H1 (cell line): ENCODE measurements at regions not wholly inside any gene's neighbourhood (a gene's known extent, or its start where the extent isn't known, plus 50 kb on each side); places are given as distances from the start of the nearest gene placed in this dataset.

Experiments used
- CTCF ChIA-PET: fragments of 300-600 bp; sonication (Branson Sonifier 250); formaldehyde crosslinking; loops from one replicate; lab custom pipeline; 2021; ENCODE audit not compliant: partially characterized antibody; lab: Charles Lee
- POLR2A ChIA-PET: fragments of 300-600 bp; sonication (Branson Sonifier 250); formaldehyde crosslinking; loops from one replicate; lab custom pipeline; 2021; ENCODE audit warnings: inconsistent platforms; ENCODE audit not compliant: partially characterized antibody; lab: Charles Lee
- DNase-seq, 2 experiments: peaks; one replicate each; pipeline versions ENCODE4 v3.0.0 to v3.0.0-alpha.2; 2010 to 2022; ENCODE audit warnings: low spot score in 2 of 2, low read depth in 1 of 2, mixed read lengths in 1 of 2
- FAIRE-seq: peaks from 2 replicates; lab custom pipeline; 2011; peaks lifted over from hg19 to GRCh38; lab: Jason Lieb, UNC
- H2AFZ ChIP-seq: 2 replicates; pipeline ENCODE4 v1.8.1; 2012; ENCODE audit warnings: low read length, inconsistent platforms
- H2AK5ac ChIP-seq: 2 replicates; pipeline ENCODE4 v1.6.1; 2013; ENCODE audit warnings: low read depth, low read length
- H2BK120ac ChIP-seq: replicated peaks from 2 replicates; pipeline ENCODE3; 2013; ENCODE audit warnings: low read depth, low read length, inconsistent platforms
- H2BK12ac ChIP-seq: 2 replicates; pipeline ENCODE4 v1.6.1; 2013; ENCODE audit warnings: low read depth, low read length
- H2BK15ac ChIP-seq: 2 replicates; pipeline ENCODE4 v1.6.1; 2013; ENCODE audit warnings: low read length
- H2BK20ac ChIP-seq: 2 replicates; pipeline ENCODE4 v1.6.1; 2013; ENCODE audit warnings: low read length
- H2BK5ac ChIP-seq: 2 replicates; pipeline ENCODE4 v1.6.1; 2013; ENCODE audit warnings: low read depth, low read length
- H3K14ac ChIP-seq: 2 replicates; pipeline ENCODE4 v1.6.1; 2013; ENCODE audit warnings: inconsistent platforms; ENCODE audit not compliant: insufficient read length
- H3K18ac ChIP-seq: 2 replicates; pipeline ENCODE4 v1.6.1; 2013; ENCODE audit warnings: low read length; ENCODE audit errors: extremely low read depth
- H3K23ac ChIP-seq: 2 replicates; pipeline ENCODE4 v1.6.1; 2013; ENCODE audit warnings: inconsistent platforms; ENCODE audit not compliant: insufficient read length
- H3K23me2 ChIP-seq: 2 replicates; pipeline ENCODE4 v1.6.1; 2013; ENCODE audit warnings: low read depth, low read length
- H3K27ac ChIP-seq: 2 replicates; pipeline ENCODE4 v1.6.1; 2011; ENCODE audit warnings: low read depth, low read length, inconsistent platforms
- H3K27me3 ChIP-seq, 4 experiments: replicated peaks in 1 of 4; 1 replicate in 1 of 4; 2 replicates in 3 of 4; pipeline versions ENCODE4 v1.6.1 to v1.8.1; 2011 to 2013; ENCODE audit warnings: low read length in 3 of 4, mild to moderate bottlenecking in 3 of 4, inconsistent platforms in 2 of 4, mixed read lengths in 2 of 4, moderate library complexity in 1 of 4; ENCODE audit not compliant: control insufficient read depth in 3 of 4, insufficient read depth in 3 of 4; ENCODE audit errors: extremely low read depth in 1 of 4
- H3K36me3 ChIP-seq, 4 experiments: 2 replicates each; pipeline versions ENCODE4 v1.6.1 to v1.8.1; 2011 to 2013; ENCODE audit warnings: mild to moderate bottlenecking in 4 of 4, low read length in 3 of 4, moderate library complexity in 2 of 4, control low read depth in 1 of 4, inconsistent platforms in 1 of 4; ENCODE audit not compliant: insufficient read depth in 4 of 4, control insufficient read depth in 2 of 4
- H3K4ac ChIP-seq: replicated peaks from 2 replicates; pipeline ENCODE3; 2013; ENCODE audit warnings: low read length, low read depth, mixed read lengths, inconsistent platforms; ENCODE audit not compliant: insufficient read length
- H3K4me1 ChIP-seq, 4 experiments: replicated peaks in 1 of 4; 1 replicate in 1 of 4; 2 replicates in 3 of 4; pipeline versions ENCODE4 v1.6.1 to v1.8.1; 2011 to 2013; ENCODE audit warnings: low read length in 3 of 4, inconsistent platforms in 2 of 4, mixed read lengths in 1 of 4; ENCODE audit not compliant: insufficient read depth in 4 of 4, control insufficient read depth in 3 of 4
- H3K4me2 ChIP-seq, 2 experiments: 2 replicates each; pipeline versions ENCODE4 v1.6.1 to v1.8.1; 2011 to 2013; ENCODE audit warnings: low read depth in 2 of 2, low read length in 2 of 2, control low read depth in 1 of 2, inconsistent platforms in 1 of 2, mild to moderate bottlenecking in 1 of 2; ENCODE audit not compliant: insufficient read depth in 1 of 2
- H3K4me3 ChIP-seq, 4 experiments: fragments of 200-600, 300-600 bp in 1 of 4; sonication (generic), shearing (Covaris generic), sonication (Bioruptor Twin) in 1 of 4; 2 replicates each; pipeline versions ENCODE4 v1.5.1 to v1.8.1; 2011 to 2016; ENCODE audit warnings: low read length in 4 of 4, low read depth in 3 of 4, control low read depth in 2 of 4, inconsistent platforms in 2 of 4, mild to moderate bottlenecking in 2 of 4, mixed read lengths in 1 of 4, moderate library complexity in 1 of 4; ENCODE audit not compliant: insufficient read depth in 2 of 4; ENCODE audit errors: extremely low read depth in 1 of 4
- H3K56ac ChIP-seq: replicated peaks from 2 replicates; pipeline ENCODE3; 2013; ENCODE audit warnings: low read depth, mild to moderate bottlenecking, mixed read lengths, low read length, inconsistent platforms; ENCODE audit not compliant: insufficient read length
- H3K79me1 ChIP-seq: 2 replicates; pipeline ENCODE4 v1.6.1; 2013; ENCODE audit warnings: low read depth, low read length, control low read depth
- H3K79me2 ChIP-seq, 2 experiments: 2 replicates each; pipeline versions ENCODE4 v1.6.1 to v1.8.1; 2012 to 2013; ENCODE audit warnings: low read length in 2 of 2, mild to moderate bottlenecking in 2 of 2, inconsistent platforms in 1 of 2; ENCODE audit not compliant: insufficient read depth in 2 of 2, control insufficient read depth in 1 of 2
- H3K9ac ChIP-seq, 4 experiments: replicated peaks in 1 of 4; 1 replicate in 1 of 4; 2 replicates in 3 of 4; pipeline versions ENCODE4 v1.6.1 to v1.8.1; 2011 to 2013; ENCODE audit warnings: low read depth in 3 of 4, low read length in 3 of 4, control low read depth in 2 of 4, mild to moderate bottlenecking in 2 of 4, moderate library complexity in 2 of 4, inconsistent platforms in 1 of 4; ENCODE audit errors: extremely low read depth in 1 of 4
- H3K9me3 ChIP-seq, 2 experiments: 2 replicates each; pipeline versions ENCODE4 v1.6.1 to v1.8.1; 2012 to 2013; ENCODE audit warnings: mild to moderate bottlenecking in 2 of 2, moderate library complexity in 2 of 2, control low read depth in 1 of 2, inconsistent platforms in 1 of 2, low read depth in 1 of 2, low read length in 1 of 2, mixed read lengths in 1 of 2; ENCODE audit not compliant: insufficient read depth in 2 of 2
- H4K20me1 ChIP-seq, 2 experiments: replicated peaks in 1 of 2; 2 replicates each; pipeline versions ENCODE3 to v1.8.1; 2011 to 2013; ENCODE audit warnings: inconsistent platforms in 2 of 2, low read length in 2 of 2, mild to moderate bottlenecking in 1 of 2; ENCODE audit not compliant: insufficient read depth in 2 of 2, control insufficient read depth in 1 of 2
- H4K5ac ChIP-seq: 2 replicates; pipeline ENCODE4 v1.6.1; 2013; ENCODE audit warnings: low read length, low read depth, mixed read lengths, inconsistent platforms; ENCODE audit not compliant: insufficient read length
- H4K8ac ChIP-seq: 2 replicates; pipeline ENCODE4 v1.8.0; 2013; ENCODE audit warnings: mild to moderate bottlenecking, moderate library complexity, low read length, inconsistent platforms; ENCODE audit not compliant: insufficient read depth; ENCODE audit errors: extremely low read depth
- H4K91ac ChIP-seq: replicated peaks from 2 replicates; pipeline ENCODE3; 2013; ENCODE audit warnings: low read length, mixed read lengths, inconsistent platforms; ENCODE audit not compliant: insufficient read length
- ASH2L ChIP-seq: fragments of 200-600, 300-600 bp; sonication (generic); IDR thresholded peaks from one replicate; pipeline ENCODE4 v1.7.1; 2017; ENCODE audit warnings: low read length
- BACH1 ChIP-seq: IDR thresholded peaks from 2 replicates; pipeline ENCODE4 v1.6.1; 2012; ENCODE audit warnings: low read length, improper control_type of control experiment
- BCL11A ChIP-seq, 2 experiments: IDR thresholded peaks; one replicate each; pipeline ENCODE4 v1.6.1; 2011; ENCODE audit warnings: low read depth in 2 of 2, low read length in 2 of 2, mild to moderate bottlenecking in 2 of 2
- CHD2 ChIP-seq: IDR thresholded peaks from 2 replicates; pipeline ENCODE4 v1.6.1; 2012; ENCODE audit warnings: low read length, improper control_type of control experiment
- HDAC6 ChIP-seq: IDR thresholded peaks from one replicate; pipeline ENCODE4 v1.7.1; 2012; ENCODE audit warnings: low read depth, mild to moderate bottlenecking, inconsistent platforms, low read length, moderate library complexity
- KDM1A ChIP-seq: fragments of 200-600, 300-600 bp; sonication (generic); IDR thresholded peaks from 2 replicates; pipeline ENCODE4 v1.7.1; 2016; ENCODE audit warnings: mild to moderate bottlenecking, low read length, borderline replicate concordance
- POLR2AphosphoS5 ChIP-seq: IDR thresholded peaks from 2 replicates; pipeline ENCODE4 v1.6.1; 2011; ENCODE audit warnings: low read depth, low read length
- POU5F1 ChIP-seq: IDR thresholded peaks from 2 replicates; pipeline ENCODE4 v1.6.1; 2011; ENCODE audit warnings: low read depth, mild to moderate bottlenecking, low read length, moderate library complexity
- RFX5 ChIP-seq: IDR thresholded peaks from 2 replicates; pipeline ENCODE4 v1.6.1; 2011; ENCODE audit warnings: low read depth, low read length, improper control_type of control experiment, borderline replicate concordance
- SIN3A ChIP-seq, 2 experiments: IDR thresholded peaks in 1 of 2; conservative IDR thresholded peaks in 1 of 2; 2 replicates each; pipeline ENCODE4 v1.6.1; 2011 to 2012; ENCODE audit warnings: low read length in 2 of 2, improper control_type of control experiment in 1 of 2, low read depth in 1 of 2, mild to moderate bottlenecking in 1 of 2
- TCF12 ChIP-seq: IDR thresholded peaks from 2 replicates; pipeline ENCODE4 v1.6.1; 2011; ENCODE audit warnings: low read depth, mild to moderate bottlenecking, low read length
- WGBS, 2 experiments: shearing (Covaris generic) in 1 of 2; methylation state at CpG; one replicate each; pipeline versions ENCODE4 v1.1.6 to v1.1.7; 2013 to 2015; ENCODE audit warnings: low lambda C conversion rate in 2 of 2, mixed read lengths in 2 of 2, inconsistent platforms in 1 of 2, low coverage in 1 of 2, missing lambda C conversion rate in 1 of 2; ENCODE audit not compliant: insufficient replicate concordance in 2 of 2, insufficient coverage in 1 of 2, insufficient read length in 1 of 2; ENCODE audit errors: extremely low coverage in 1 of 2, missing lambda C conversion rate in 1 of 2; 5-methylcytosine and 5-hydroxymethylcytosine counted together
- TF ChIP-seq, protein P1 (sequence below): IDR thresholded peaks from 2 replicates; pipeline ENCODE4 v1.6.1; 2012; ENCODE audit warnings: low read length, inconsistent platforms

DNA sequence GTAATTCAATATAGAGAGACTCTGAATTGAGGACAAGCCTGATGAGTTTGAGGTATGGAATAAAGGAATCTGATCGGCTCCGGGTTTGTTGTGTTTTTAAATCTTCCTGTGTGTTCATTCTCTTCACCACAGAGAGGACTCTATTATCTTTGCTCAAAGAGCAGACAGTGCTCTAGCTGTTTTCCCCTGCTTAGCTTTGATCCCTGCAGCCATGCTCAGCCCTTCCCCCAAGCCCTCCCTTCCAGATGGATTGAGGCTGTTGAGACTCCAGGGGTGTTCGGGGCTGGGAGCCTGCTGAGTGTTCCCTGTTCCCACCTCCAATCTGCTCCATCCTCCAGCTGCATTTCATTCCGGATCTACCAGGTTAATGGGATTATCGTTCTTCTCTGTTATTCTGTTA is 74.2 kb upstream of the CXADR start:
- CTCF ChIA-PET = interaction anchor here (0.8 to 1.3 kb wide), 3 partner anchors 50 to 73 kb away, joined by 3 read pairs; no protein-coding TSS in a partner anchor
- no peaks in the 10 kb centered on the region for H3K79me2 ChIP-seq
- peaks cover 0 to 13% (median 4%) of the 10 kb centered on the region in 4 experiments; a peak in 3 of 7 replicates for H3K4me1 ChIP-seq
- H2BK120ac ChIP-seq = no peak overlapping the region
- peak overlapping the region; percentile 44 to 54; a peak in 3 of 4 replicates for H3K4me2 ChIP-seq
- H2BK15ac ChIP-seq = no peak overlapping the region
- no peak overlapping the region for H4K8ac ChIP-seq
- H3K4ac ChIP-seq = no peak overlapping the region
- H3K14ac ChIP-seq = no peak overlapping the region
- H3K36me3 ChIP-seq = no peaks in the 10 kb centered on the region
- H3K23ac ChIP-seq = no peak overlapping the region
- H2AK5ac ChIP-seq = no peak overlapping the region
- POLR2A ChIA-PET = interaction anchor here (1.9 kb wide), 1 partner anchor 74 kb away, joined by 6 read pairs; the partner anchor contains the start of gene CXADR
- H3K9me3 ChIP-seq = no peaks in the 10 kb centered on the region
- H3K79me1 ChIP-seq = no peaks in the 10 kb centered on the region
- H3K4me3 ChIP-seq = peak overlapping the region in 1 of 4 experiments; percentile 35; a peak in 3 of 8 replicates
- H2BK20ac ChIP-seq = no peak overlapping the region
- H2AFZ ChIP-seq = no peak overlapping the region
- no peak overlapping the region for H3K18ac ChIP-seq
- H2BK5ac ChIP-seq = no peak overlapping the region
- no peaks in the 10 kb centered on the region for H4K20me1 ChIP-seq
- no peak overlapping the region for H3K56ac ChIP-seq
- no peak overlapping the region for H4K91ac ChIP-seq
- no peak overlapping the region for H2BK12ac ChIP-seq
- no peaks in the 10 kb centered on the region; the same call in 1 of the 2 replicates for H3K23me2 ChIP-seq
- no peak overlapping the region for H4K5ac ChIP-seq
- WGBS, 2 experiments = 31% methylated on average over 5 of the region's 5 CpGs; no CpG with 5 or more reads in 1 of the 2 experiments
- DNase-seq (peak; percentile 27 to 49), FAIRE-seq (peak; percentile 50)
- no peak overlapping the region for H3K27ac ChIP-seq
- no peak overlapping the region for H3K9ac ChIP-seq
- H3K27me3 ChIP-seq = no peaks in the 10 kb centered on the region
- TF ChIP-seq KDM1A (no peak), BACH1 (no peak), RFX5 (no peak), POLR2AphosphoS5 (peak; percentile 48), POU5F1 (no peak), SIN3A (conservative IDR thresholded peaks at IDR 0.05 in 1 of 2, IDR thresholded peaks at IDR 0.05 in 1 of 2; ENCODE audit: low read depth in 1 of 2, low read length in 2 of 2) (no peak), HDAC6 (no peak), ASH2L (peak; percentile 35), TCF12 (peak; percentile 73; the same call in 1 of the 2 replicates), BCL11A (IDR thresholded peaks at IDR 0.05; ENCODE audit: low read depth in 2 of 2, low read length in 2 of 2) (no peak), CHD2 (0 out of 2 replicates have a peak, but pooled peaks have one; percentile 44)
- TF ChIP-seq, protein P1, sequence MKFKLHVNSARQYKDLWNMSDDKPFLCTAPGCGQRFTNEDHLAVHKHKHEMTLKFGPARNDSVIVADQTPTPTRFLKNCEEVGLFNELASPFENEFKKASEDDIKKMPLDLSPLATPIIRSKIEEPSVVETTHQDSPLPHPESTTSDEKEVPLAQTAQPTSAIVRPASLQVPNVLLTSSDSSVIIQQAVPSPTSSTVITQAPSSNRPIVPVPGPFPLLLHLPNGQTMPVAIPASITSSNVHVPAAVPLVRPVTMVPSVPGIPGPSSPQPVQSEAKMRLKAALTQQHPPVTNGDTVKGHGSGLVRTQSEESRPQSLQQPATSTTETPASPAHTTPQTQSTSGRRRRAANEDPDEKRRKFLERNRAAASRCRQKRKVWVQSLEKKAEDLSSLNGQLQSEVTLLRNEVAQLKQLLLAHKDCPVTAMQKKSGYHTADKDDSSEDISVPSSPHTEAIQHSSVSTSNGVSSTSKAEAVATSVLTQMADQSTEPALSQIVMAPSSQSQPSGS = no peak
